ENCODE measurements at regions not wholly inside any gene's neighbourhood (a gene's known extent, or its start where the extent isn't known, plus 50 kb on each side); places are given as distances from the start of the nearest gene placed in this dataset.

GRCh38 chr13:68078874-68079273, 848.7 kb upstream of the PCDH9 start:
- in situ Hi-C loops (cut with MboI), result no loop called here
- intact Hi-C loops (cut with micrococcal nuclease; ENCODE audit: unreplicated experiment), result no loop called here
- Histone ChIP-seq H3K27ac (ENCODE audit: control insufficient read depth, insufficient read depth) (no peak overlapping the region), H3K79me2 (ENCODE audit: control insufficient read depth, insufficient read depth, low read length) (no peaks in the 10 kb centered on the region), H4K20me1 (ENCODE audit: control insufficient read depth, insufficient read depth) (no peaks in the 10 kb centered on the region), H2AFZ (ENCODE audit: control insufficient read depth, low read depth, low read length) (no peak overlapping the region), H3K9ac (ENCODE audit: control insufficient read depth, insufficient read depth, low read length) (no peak overlapping the region), H3K4me1 (ENCODE audit: control insufficient read depth, insufficient read depth, low read length) (no peaks in the 10 kb centered on the region), H3K36me3 (ENCODE audit: control insufficient read depth in 2 of 2, insufficient read depth in 2 of 2, low read length in 1 of 2) (no peaks in the 10 kb centered on the region), H3K4me2 (ENCODE audit: control insufficient read depth, insufficient read depth) (no peak overlapping the region), H3K9me3 (replicated peaks; ENCODE audit: control insufficient read depth, insufficient read depth, low read length) (no peaks in the 10 kb centered on the region), H3K4me3 (no peak overlapping the region), H3K27me3 (replicated peaks in 1 of 2; ENCODE audit: control insufficient read depth in 2 of 2, insufficient read depth in 2 of 2, low read length in 1 of 2) (no peaks in the 10 kb centered on the region)
- TF ChIP-seq ZNF687 (IDR thresholded peaks at IDR 0.05) (no peak), BCL3 (IDR thresholded peaks at IDR 0.05; ENCODE audit: borderline replicate concordance, insufficient read depth, low read depth, low read length, poor library complexity, severe bottlenecking) (no peak), POU2F2 (IDR thresholded peaks at IDR 0.05; ENCODE audit: borderline replicate concordance, low read depth, low read length) (no peak), RFX5 (IDR thresholded peaks at IDR 0.05; ENCODE audit: low read depth, low read length) (no peak), WRNIP1 (IDR thresholded peaks at IDR 0.05; ENCODE audit: borderline replicate concordance, low read depth, low read length) (no peak), NR2C1 (IDR thresholded peaks at IDR 0.05) (no peak), SKIL (IDR thresholded peaks at IDR 0.05; ENCODE audit: low read depth, poor library complexity, severe bottlenecking) (no peak), ZBTB33 (IDR thresholded peaks at IDR 0.05) (no peak), BMI1 (IDR thresholded peaks at IDR 0.05; ENCODE audit: borderline replicate concordance) (no peak), ETV6 (conservative IDR thresholded peaks at IDR 0.05 in 1 of 2, IDR thresholded peaks at IDR 0.05 in 1 of 2; ENCODE audit: borderline replicate concordance in 1 of 2, low read depth in 1 of 2) (no peak), KAT2A (conservative IDR thresholded peaks at IDR 0.05; ENCODE audit: control insufficient read depth, low read depth, low read length) (no peak), NFYB (IDR thresholded peaks at IDR 0.05; ENCODE audit: insufficient read depth, low read depth, low read length) (no peak), GATAD2B (conservative IDR thresholded peaks at IDR 0.05; ENCODE audit: low read depth) (no peak)
- CTCF ChIA-PET, result no interaction called here
- no peak for FAIRE-seq
- BruUV-seq (replicated peaks), result no TSS peak
- no peak for ATAC-seq
- SMC1A ChIA-PET (ENCODE audit: uncharacterized antibody, unreplicated experiment), result no interaction called here
- DNase-seq (ENCODE audit: low read depth, low spot score), result no peak
- 41% methylated on average over 1 of the region's 1 CpG for WGBS (ENCODE audit: insufficient coverage, insufficient replicate concordance, low lambda C conversion rate, missing lambda C conversion rate)
- POLR2A ChIA-PET, result no interaction called here
- RAD21 ChIA-PET (ENCODE audit: unreplicated experiment), result no interaction called here
